B cell (primary cell): ENCODE measurements at regions not wholly inside any gene's neighbourhood (a gene's known extent, or its start where the extent isn't known, plus 50 kb on each side); places are given as distances from the start of the nearest gene placed in this dataset.

Experiments used
- ATAC-seq: fragments of 200-7000 bp; cut with Tn5 transposase; one replicate; pipeline ENCODE4 v1.10.0; 2021; ENCODE audit warnings: low read depth, mild to moderate bottlenecking, moderate number of reproducible peaks, moderate library complexity
- CTCF ChIA-PET: fragments of 350-600 bp; sonication (Branson Sonifier 250); formaldehyde crosslinking; loops from one replicate; lab custom pipeline; 2021; ENCODE audit warnings: antibody characterized with exemption, inconsistent platforms; lab: Charles Lee
- POLR2A ChIA-PET: fragments of 350-600 bp; sonication (Branson Sonifier 250); formaldehyde crosslinking; loops from one replicate; lab custom pipeline; 2021; ENCODE audit warnings: antibody characterized with exemption; lab: Charles Lee
- DNase-seq: peaks from one replicate; pipeline ENCODE4 v3.0.0; 2013
- H2AFZ ChIP-seq: 2 replicates; pipeline ENCODE4 v1.6.1; 2012; ENCODE audit warnings: mild to moderate bottlenecking, low read depth, low read length; ENCODE audit not compliant: insufficient read depth, poor library complexity, severe bottlenecking
- H3K27ac ChIP-seq, 2 donors: 1 replicate in 1 of 2; 2 replicates in 1 of 2; pipeline ENCODE4 v1.5.1; 2012 to 2013; ENCODE audit warnings: low read length in 2 of 2, mild to moderate bottlenecking in 2 of 2, moderate library complexity in 1 of 2
- H3K27me3 ChIP-seq, 4 experiments: fragments of 200-600 bp in 1 of 4; sonication (generic) in 1 of 4; replicated peaks in 1 of 4; 1 replicate in 2 of 4; 2 replicates in 2 of 4; pipeline versions ENCODE4 v1.6.1 to v1.7.0; 2013 to 2016; ENCODE audit warnings: low read length in 3 of 4, mild to moderate bottlenecking in 2 of 4, mixed read lengths in 1 of 4, moderate library complexity in 1 of 4; ENCODE audit not compliant: insufficient read depth in 4 of 4, control insufficient read depth in 3 of 4; ENCODE audit errors: control extremely low read depth in 1 of 4
- H3K36me3 ChIP-seq, 2 experiments: replicated peaks in 1 of 2; 1 replicate in 1 of 2; 2 replicates in 1 of 2; pipeline versions ENCODE4 v1.6.1 to v1.7.1; 2013; ENCODE audit warnings: low read length in 1 of 2; ENCODE audit not compliant: insufficient read depth in 2 of 2, control insufficient read depth in 1 of 2; ENCODE audit errors: control extremely low read depth in 1 of 2, extremely low read depth in 1 of 2
- H3K4me1 ChIP-seq, 2 donors: fragments of 200-600 bp in 1 of 2; sonication (generic) in 1 of 2; 1 replicate in 1 of 2; 2 replicates in 1 of 2; pipeline versions ENCODE4 v1.5.1 to v1.6.1; 2013 to 2017; ENCODE audit warnings: low read length in 2 of 2; ENCODE audit not compliant: control insufficient read depth in 2 of 2, insufficient read depth in 2 of 2
- H3K4me2 ChIP-seq: replicated peaks from 2 replicates; pipeline ENCODE3; 2012; ENCODE audit warnings: mild to moderate bottlenecking, low read depth, low read length; ENCODE audit not compliant: poor library complexity, severe bottlenecking
- H3K4me3 ChIP-seq, 5 experiments: fragments of 200-600 bp in 1 of 5; sonication (generic) in 1 of 5; 1 replicate in 3 of 5; 2 replicates in 2 of 5; pipeline versions ENCODE4 v1.5.1 to v1.7.0; 2011 to 2016; ENCODE audit warnings: low read length in 4 of 5, mild to moderate bottlenecking in 4 of 5, low read depth in 2 of 5, control low read depth in 1 of 5, moderate library complexity in 1 of 5; ENCODE audit not compliant: insufficient read depth in 1 of 5; ENCODE audit errors: control extremely low read depth in 1 of 5, extremely low read depth in 1 of 5
- H3K79me2 ChIP-seq: fragments of 200-600 bp; sonication (generic); one replicate; pipeline ENCODE4 v1.6.0; 2016; ENCODE audit warnings: low read length; ENCODE audit not compliant: control insufficient read depth, insufficient read depth
- H3K9ac ChIP-seq: fragments of 200-600 bp; sonication (generic); 2 replicates; pipeline ENCODE4 v1.6.1; 2017; ENCODE audit warnings: mild to moderate bottlenecking, low read length, moderate library complexity
- H3K9me3 ChIP-seq, 3 donors: one replicate each; pipeline versions ENCODE4 v1.6.1 to v1.7.1; 2013; ENCODE audit warnings: low read length in 2 of 3; ENCODE audit not compliant: control insufficient read depth in 2 of 3, insufficient read depth in 1 of 3; ENCODE audit errors: control extremely low read depth in 1 of 3
- H4K20me1 ChIP-seq: 2 replicates; pipeline ENCODE4 v1.6.0; 2012; ENCODE audit warnings: mild to moderate bottlenecking, low read length; ENCODE audit not compliant: insufficient read depth, control insufficient read depth, poor library complexity, severe bottlenecking
- H3K27ac Mint-ChIP-seq: one replicate; pipeline ENCODE4 v1.8.0; 2021; ENCODE audit warnings: mixed read lengths
- H3K27me3 Mint-ChIP-seq: one replicate; pipeline ENCODE4 v1.8.0; 2021; ENCODE audit warnings: mixed read lengths
- H3K4me1 Mint-ChIP-seq: one replicate; pipeline ENCODE4 v1.8.0; 2021; ENCODE audit warnings: mixed read lengths
- H3K4me3 Mint-ChIP-seq: one replicate; pipeline ENCODE4 v1.8.0; 2021; ENCODE audit warnings: mixed read lengths
- H3K9me3 Mint-ChIP-seq: one replicate; pipeline ENCODE4 v1.8.0; 2022; ENCODE audit warnings: mixed read lengths; ENCODE audit not compliant: insufficient read depth
- EZH2 ChIP-seq: IDR thresholded peaks from 2 replicates; pipeline ENCODE4 v1.6.1; 2012; ENCODE audit warnings: borderline replicate concordance, low read depth, mild to moderate bottlenecking, moderate library complexity, low read length; ENCODE audit not compliant: insufficient read depth, poor library complexity, severe bottlenecking
- WGBS: methylation state at CpG from one replicate; pipeline ENCODE4 v1.1.5; 2013; ENCODE audit warnings: missing lambda C conversion rate; ENCODE audit not compliant: insufficient coverage; 5-methylcytosine and 5-hydroxymethylcytosine counted together
- intact Hi-C: fragments of 100-400 bp; cut with micrococcal nuclease; formaldehyde crosslinking; loops from one replicate; pipeline ENCODE4 v1.10.0; 2022
- TF ChIP-seq, protein P1 (sequence below): fragments of 200-600 bp; IDR thresholded peaks from one replicate; pipeline ENCODE4 v1.8.0; 2022; ENCODE audit warnings: antibody characterized with exemption, mild to moderate bottlenecking

GRCh38 chr4:147194114-147194513 is 248.4 kb upstream of the TTC29 start:
- no peak overlapping the region for H3K4me3 ChIP-seq
- H2AFZ ChIP-seq: no peak overlapping the region
- H3K27ac Mint-ChIP-seq: no peak overlapping the region
- no peaks in the 10 kb centered on the region for H3K9me3 ChIP-seq
- ChIA-PET POLR2A (no interaction called here), CTCF (no interaction called here)
- peaks cover 3% of the 10 kb centered on the region for H3K9me3 Mint-ChIP-seq
- no peaks in the 10 kb centered on the region for H3K4me1 Mint-ChIP-seq
- DNase-seq: no peak
- H3K4me1 ChIP-seq: no peaks in the 10 kb centered on the region
- ATAC-seq: no peak
- H3K27me3 ChIP-seq: no peaks in the 10 kb centered on the region
- WGBS: 55% methylated on average over 2 of the region's 3 CpGs
- H3K79me2 ChIP-seq: no peaks in the 10 kb centered on the region
- H3K4me3 Mint-ChIP-seq: no peak overlapping the region
- no peaks in the 10 kb centered on the region for H3K36me3 ChIP-seq
- H3K9ac ChIP-seq: no peak overlapping the region
- no peaks in the 10 kb centered on the region for H3K27me3 Mint-ChIP-seq
- intact Hi-C loops: no loop called here
- H4K20me1 ChIP-seq: no peaks in the 10 kb centered on the region
- no peak overlapping the region for H3K27ac ChIP-seq
- TF ChIP-seq EZH2: no peak
- TF ChIP-seq, protein P1, sequence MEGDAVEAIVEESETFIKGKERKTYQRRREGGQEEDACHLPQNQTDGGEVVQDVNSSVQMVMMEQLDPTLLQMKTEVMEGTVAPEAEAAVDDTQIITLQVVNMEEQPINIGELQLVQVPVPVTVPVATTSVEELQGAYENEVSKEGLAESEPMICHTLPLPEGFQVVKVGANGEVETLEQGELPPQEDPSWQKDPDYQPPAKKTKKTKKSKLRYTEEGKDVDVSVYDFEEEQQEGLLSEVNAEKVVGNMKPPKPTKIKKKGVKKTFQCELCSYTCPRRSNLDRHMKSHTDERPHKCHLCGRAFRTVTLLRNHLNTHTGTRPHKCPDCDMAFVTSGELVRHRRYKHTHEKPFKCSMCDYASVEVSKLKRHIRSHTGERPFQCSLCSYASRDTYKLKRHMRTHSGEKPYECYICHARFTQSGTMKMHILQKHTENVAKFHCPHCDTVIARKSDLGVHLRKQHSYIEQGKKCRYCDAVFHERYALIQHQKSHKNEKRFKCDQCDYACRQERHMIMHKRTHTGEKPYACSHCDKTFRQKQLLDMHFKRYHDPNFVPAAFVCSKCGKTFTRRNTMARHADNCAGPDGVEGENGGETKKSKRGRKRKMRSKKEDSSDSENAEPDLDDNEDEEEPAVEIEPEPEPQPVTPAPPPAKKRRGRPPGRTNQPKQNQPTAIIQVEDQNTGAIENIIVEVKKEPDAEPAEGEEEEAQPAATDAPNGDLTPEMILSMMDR: no peak
- no peak overlapping the region for H3K4me2 ChIP-seq

DNA sequence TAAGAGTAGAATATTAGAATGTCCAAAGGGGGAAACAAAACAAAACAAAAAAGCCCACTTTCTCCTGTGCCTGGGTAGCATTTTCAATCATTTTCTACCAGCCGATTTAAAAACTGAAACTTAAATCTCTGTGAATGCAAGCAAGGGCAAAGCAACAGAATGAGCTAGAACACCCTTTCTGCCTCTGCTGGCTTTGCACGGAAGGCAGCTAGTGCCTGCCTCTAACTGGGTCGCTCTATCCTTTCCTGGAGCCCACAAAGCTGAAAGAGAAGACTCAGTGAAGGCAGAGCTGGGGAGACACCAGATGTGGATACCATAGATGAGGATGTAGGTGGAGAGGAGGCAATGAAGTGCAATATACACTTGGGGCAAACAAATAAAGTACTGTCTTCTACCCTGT is 248.9 kb upstream of the TTC29 start:
- Histone ChIP-seq H3K4me2 (no peak overlapping the region), H3K79me2 (no peaks in the 10 kb centered on the region), H3K9me3 (no peaks in the 10 kb centered on the region), H2AFZ (no peak overlapping the region), H3K9ac (no peak overlapping the region), H3K4me1 (no peaks in the 10 kb centered on the region), H3K27ac (no peak overlapping the region), H3K36me3 (no peaks in the 10 kb centered on the region), H3K4me3 (no peak overlapping the region), H3K27me3 (no peaks in the 10 kb centered on the region), H4K20me1 (no peaks in the 10 kb centered on the region)
- ChIA-PET POLR2A (no interaction called here), CTCF (no interaction called here)
- peaks cover 2% of the 10 kb centered on the region for H3K9me3 Mint-ChIP-seq
- intact Hi-C loops: no loop called here
- H3K4me3 Mint-ChIP-seq: no peak overlapping the region
- no peak for ATAC-seq
- H3K4me1 Mint-ChIP-seq: no peaks in the 10 kb centered on the region
- WGBS: 87% methylated on average over 3 of the region's 3 CpGs
- no peak overlapping the region for H3K27ac Mint-ChIP-seq
- DNase-seq: no peak
- H3K27me3 Mint-ChIP-seq: no peaks in the 10 kb centered on the region
- TF ChIP-seq EZH2: no peak
- TF ChIP-seq, protein P1: no peak
